C4-2B (cell line): ENCODE measurements at regions not wholly inside any gene's neighbourhood (a gene's known extent, or its start where the extent isn't known, plus 50 kb on each side); places are given as distances from the start of the nearest gene placed in this dataset.

Experiments
- ZFX ChIP-seq: fragments of 450-650 bp; IDR thresholded peaks from 2 replicates; pipeline ENCODE4 v1.6.1; 2017
- TF ChIP-seq, protein P1 (sequence below): fragments of 450-650 bp; conservative IDR thresholded peaks from 2 replicates; pipeline ENCODE4 v1.5.1; 2017; ENCODE audit warnings: mild to moderate bottlenecking

GRCh38 chr2:60095903-60096302 lies 457.6 kb downstream of the BCL11A start:
- TF ChIP-seq, protein P1, sequence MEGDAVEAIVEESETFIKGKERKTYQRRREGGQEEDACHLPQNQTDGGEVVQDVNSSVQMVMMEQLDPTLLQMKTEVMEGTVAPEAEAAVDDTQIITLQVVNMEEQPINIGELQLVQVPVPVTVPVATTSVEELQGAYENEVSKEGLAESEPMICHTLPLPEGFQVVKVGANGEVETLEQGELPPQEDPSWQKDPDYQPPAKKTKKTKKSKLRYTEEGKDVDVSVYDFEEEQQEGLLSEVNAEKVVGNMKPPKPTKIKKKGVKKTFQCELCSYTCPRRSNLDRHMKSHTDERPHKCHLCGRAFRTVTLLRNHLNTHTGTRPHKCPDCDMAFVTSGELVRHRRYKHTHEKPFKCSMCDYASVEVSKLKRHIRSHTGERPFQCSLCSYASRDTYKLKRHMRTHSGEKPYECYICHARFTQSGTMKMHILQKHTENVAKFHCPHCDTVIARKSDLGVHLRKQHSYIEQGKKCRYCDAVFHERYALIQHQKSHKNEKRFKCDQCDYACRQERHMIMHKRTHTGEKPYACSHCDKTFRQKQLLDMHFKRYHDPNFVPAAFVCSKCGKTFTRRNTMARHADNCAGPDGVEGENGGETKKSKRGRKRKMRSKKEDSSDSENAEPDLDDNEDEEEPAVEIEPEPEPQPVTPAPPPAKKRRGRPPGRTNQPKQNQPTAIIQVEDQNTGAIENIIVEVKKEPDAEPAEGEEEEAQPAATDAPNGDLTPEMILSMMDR = no peak
- no peak for TF ChIP-seq ZFX
